GM18507 (cell line): ENCODE measurements at regions not wholly inside any gene's neighbourhood (a gene's known extent, or its start where the extent isn't known, plus 50 kb on each side); places are given as distances from the start of the nearest gene placed in this dataset.
"Not testable (repeated sequence)": the region's sequence is repeated elsewhere in the genome, so short reads cannot be mapped to it uniquely, and the experiment has no call there.

Experiments used
- DNase-seq: peaks from one replicate; pipeline ENCODE4 v3.0.0; 2011; ENCODE audit warnings: low read depth; ENCODE audit not compliant: insufficient read length; ENCODE audit errors: extremely low spot score
- FAIRE-seq: peaks from 2 replicates; lab custom pipeline; 2011; peaks lifted over from hg19 to GRCh38; lab: Jason Lieb, UNC

GRCh38 chr16:85448557-85449190 is 164.4 kb upstream of the GSE1 start:
- DNase-seq, result no peak
- FAIRE-seq, result no peak

GRCh38 chr16:85449191-85449884 is 163.8 kb upstream of the GSE1 start:
- FAIRE-seq (no peak), DNase-seq (no peak)

- DNase-seq (no peak), FAIRE-seq (no peak)
Measured at GRCh38 chr16:85449885-85450245, 163.3 kb upstream of the GSE1 start.

- DNase-seq, FAIRE-seq: not testable (repeated sequence)
Measured at GRCh38 chr16:85451142-85451541, 162.0 kb upstream of the GSE1 start.

- FAIRE-seq (no peak), DNase-seq (no peak)
Measured at GRCh38 chr16:85451641-85452363, 161.3 kb upstream of the GSE1 start.

- FAIRE-seq (no peak), DNase-seq (no peak)
Measured at GRCh38 chr16:85452364-85453193, 160.5 kb upstream of the GSE1 start.

GRCh38 chr16:85453194-85453678 is 159.9 kb upstream of the GSE1 start:
- DNase-seq (no peak), FAIRE-seq (no peak)

- FAIRE-seq, result no peak
Measured at GRCh38 chr16:85453703-85454102, 159.4 kb upstream of the GSE1 start.

GRCh38 chr16:85454171-85454872 is 158.8 kb upstream of the GSE1 start:
- DNase-seq (no peak), FAIRE-seq (no peak)

More at GRCh38 chr16:85453703-85454102, 159.4 kb upstream of the GSE1 start:
- DNase-seq, result no peak

GRCh38 chr16:85455534-85455933 is 157.6 kb upstream of the GSE1 start:
- DNase-seq, result no peak
- FAIRE-seq, result no peak

GRCh38 chr16:85457366-85457765 is 155.8 kb upstream of the GSE1 start:
- no peak for FAIRE-seq
- DNase-seq, result no peak

GRCh38 chr16:85458968-85459367 is 154.2 kb upstream of the GSE1 start:
- no peak for DNase-seq

GRCh38 chr16:85459529-85460251 is 153.4 kb upstream of the GSE1 start:
- DNase-seq (no peak), FAIRE-seq (no peak)

More at GRCh38 chr16:85458968-85459367, 154.2 kb upstream of the GSE1 start:
- no peak for FAIRE-seq

GRCh38 chr16:85460252-85461021 is 152.7 kb upstream of the GSE1 start:
- DNase-seq (no peak), FAIRE-seq (no peak)

- no peak for DNase-seq
- FAIRE-seq, result no peak
Measured at GRCh38 chr16:85461022-85461813, 151.9 kb upstream of the GSE1 start.

GRCh38 chr16:85461814-85462713 is 151.1 kb upstream of the GSE1 start:
- DNase-seq (no peak), FAIRE-seq (no peak)
